ENCODE measurements at regions not wholly inside any gene's neighbourhood (a gene's known extent, or its start where the extent isn't known, plus 50 kb on each side); places are given as distances from the start of the nearest gene placed in this dataset.

GRCh38 chr12:111180426-111181142 lies 188.3 kb downstream of the PHETA1 start:
- ATAC-seq, result peak; percentile 45; the same call in 2 of the 3 replicates
- TF ChIP-seq TSHZ2 (CRISPR knock-in tag; IDR thresholded peaks at IDR 0.05) (no peak), TOX (CRISPR knock-in tag; IDR thresholded peaks at IDR 0.05; ENCODE audit: borderline replicate concordance) (no peak), ZFP30 (CRISPR knock-in tag; IDR thresholded peaks at IDR 0.05) (no peak), CSDC2 (CRISPR knock-in tag; IDR thresholded peaks at IDR 0.05) (no peak), CSRNP3 (CRISPR knock-in tag; IDR thresholded peaks at IDR 0.05) (no peak), ZNF565 (CRISPR knock-in tag; conservative IDR thresholded peaks at IDR 0.05; ENCODE audit: low read depth) (no peak), TCF4 (CRISPR knock-in tag; IDR thresholded peaks at IDR 0.05; ENCODE audit: borderline replicate concordance) (no peak), PATZ1 (CRISPR knock-in tag; IDR thresholded peaks at IDR 0.05; ENCODE audit: borderline replicate concordance) (no peak), ZFP3 (CRISPR knock-in tag; IDR thresholded peaks at IDR 0.05) (no peak), SNAI2 (CRISPR knock-in tag; IDR thresholded peaks at IDR 0.05) (no peak), ARNTL (CRISPR knock-in tag; IDR thresholded peaks at IDR 0.05; ENCODE audit: borderline replicate concordance, low read depth) (no peak), PPARA (CRISPR knock-in tag; IDR thresholded peaks at IDR 0.05; ENCODE audit: borderline replicate concordance) (no peak), ZNF70 (CRISPR knock-in tag; IDR thresholded peaks at IDR 0.05) (no peak), ISL1 (CRISPR knock-in tag; IDR thresholded peaks at IDR 0.05) (no peak), ESRRG (CRISPR knock-in tag; IDR thresholded peaks at IDR 0.05) (no peak)

GRCh38 chr12:111178181-111179081 lies 190.5 kb downstream of the PHETA1 start:
- ATAC-seq, result peak; percentile 52

More at GRCh38 chr12:111178181-111179081, 190.5 kb downstream of the PHETA1 start:
- TF ChIP-seq ZC3H10 (CRISPR knock-in tag; IDR thresholded peaks at IDR 0.05), result no peak
- peak; percentile 94 for TF ChIP-seq TSHZ2 (CRISPR knock-in tag; IDR thresholded peaks at IDR 0.05)
- peak; percentile 75 for TF ChIP-seq ISL1 (CRISPR knock-in tag; IDR thresholded peaks at IDR 0.05)
- TF ChIP-seq OSR1 (CRISPR knock-in tag; IDR thresholded peaks at IDR 0.05), result no peak
- no peak for TF ChIP-seq ZFP30 (CRISPR knock-in tag; IDR thresholded peaks at IDR 0.05)
- no peak for TF ChIP-seq ZNF8 (CRISPR knock-in tag; IDR thresholded peaks at IDR 0.05)
- peak; percentile 42; the same call in 1 of the 2 replicates for TF ChIP-seq ZNF70 (CRISPR knock-in tag; IDR thresholded peaks at IDR 0.05)
- peak; percentile 67 for TF ChIP-seq TCF4 (CRISPR knock-in tag; IDR thresholded peaks at IDR 0.05; ENCODE audit: borderline replicate concordance)
- TF ChIP-seq CSRNP3 (CRISPR knock-in tag; IDR thresholded peaks at IDR 0.05), result peak; percentile 42; the same call in 1 of the 2 replicates
